ENCODE measurements at regions not wholly inside any gene's neighbourhood (a gene's known extent, or its start where the extent isn't known, plus 50 kb on each side); places are given as distances from the start of the nearest gene placed in this dataset.

- H3K27me3 Mint-ChIP-seq, result no peaks in the 10 kb centered on the region
- H3K27ac Mint-ChIP-seq, result no peak overlapping the region
- H3K4me1 Mint-ChIP-seq, result peaks cover 46% of the 10 kb centered on the region
- H3K4me3 Mint-ChIP-seq, result no peak overlapping the region
- H3K36me3 Mint-ChIP-seq, result peaks cover 4% of the 10 kb centered on the region
- H3K9me3 Mint-ChIP-seq, result no peaks in the 10 kb centered on the region
Measured at GRCh38 chr1:185573162-185573561, 161.0 kb upstream of the HMCN1 start.

GRCh38 chr1:185570962-185571361, 163.2 kb upstream of the HMCN1 start:
- no peak overlapping the region for H3K27ac Mint-ChIP-seq

GRCh38 chr1:185568155-185569123, 165.8 kb upstream of the HMCN1 start:
- Mint-ChIP-seq H3K36me3 (peaks cover 6% of the 10 kb centered on the region), H3K27ac (peak overlapping the region; percentile 92), H3K27me3 (no peaks in the 10 kb centered on the region), H3K4me3 (peak overlapping the region; percentile 12), H3K4me1 (peaks cover 80% of the 10 kb centered on the region), H3K9me3 (no peaks in the 10 kb centered on the region)

More at GRCh38 chr1:185570962-185571361, 163.2 kb upstream of the HMCN1 start:
- Mint-ChIP-seq H3K36me3 (peaks cover 5% of the 10 kb centered on the region), H3K9me3 (no peaks in the 10 kb centered on the region), H3K4me1 (peaks cover 68% of the 10 kb centered on the region), H3K4me3 (no peak overlapping the region), H3K27me3 (no peaks in the 10 kb centered on the region)

- Mint-ChIP-seq H3K4me1 (peaks cover 88% of the 10 kb centered on the region), H3K9me3 (no peaks in the 10 kb centered on the region), H3K27ac (peak overlapping the region; percentile 92), H3K36me3 (peaks cover 6% of the 10 kb centered on the region), H3K4me3 (peak overlapping the region; percentile 71), H3K27me3 (no peaks in the 10 kb centered on the region)
Measured at GRCh38 chr1:185567440-185567839, 166.8 kb upstream of the HMCN1 start.

- peaks cover 6% of the 10 kb centered on the region for H3K36me3 Mint-ChIP-seq
- no peaks in the 10 kb centered on the region for H3K9me3 Mint-ChIP-seq
- H3K27ac Mint-ChIP-seq, result peak overlapping the region; percentile 92
- peak overlapping the region; percentile 71 for H3K4me3 Mint-ChIP-seq
- H3K4me1 Mint-ChIP-seq, result peaks cover 92% of the 10 kb centered on the region
- H3K27me3 Mint-ChIP-seq, result no peaks in the 10 kb centered on the region
Measured at GRCh38 chr1:185566995-185567394, 167.2 kb upstream of the HMCN1 start.

GRCh38 chr1:185565302-185565701, 168.9 kb upstream of the HMCN1 start:
- peaks cover 4% of the 10 kb centered on the region for H3K36me3 Mint-ChIP-seq
- H3K27ac Mint-ChIP-seq, result no peak overlapping the region
- peaks cover 97% of the 10 kb centered on the region for H3K4me1 Mint-ChIP-seq
- no peaks in the 10 kb centered on the region for H3K27me3 Mint-ChIP-seq
- no peaks in the 10 kb centered on the region for H3K9me3 Mint-ChIP-seq
- no peak overlapping the region for H3K4me3 Mint-ChIP-seq

GRCh38 chr1:185564816-185565215, 169.4 kb upstream of the HMCN1 start:
- H3K27me3 Mint-ChIP-seq, result no peaks in the 10 kb centered on the region
- H3K9me3 Mint-ChIP-seq, result no peaks in the 10 kb centered on the region
- H3K4me1 Mint-ChIP-seq, result peaks cover 97% of the 10 kb centered on the region
- peaks cover 4% of the 10 kb centered on the region for H3K36me3 Mint-ChIP-seq
- H3K4me3 Mint-ChIP-seq, result no peak overlapping the region
- no peak overlapping the region for H3K27ac Mint-ChIP-seq

- Mint-ChIP-seq H3K4me1 (peaks cover 82% of the 10 kb centered on the region), H3K4me3 (no peak overlapping the region), H3K27me3 (no peaks in the 10 kb centered on the region), H3K36me3 (peaks cover 4% of the 10 kb centered on the region), H3K9me3 (no peaks in the 10 kb centered on the region), H3K27ac (peak overlapping the region; percentile 8)
Measured at GRCh38 chr1:185562461-185563359, 171.5 kb upstream of the HMCN1 start.

- Mint-ChIP-seq H3K4me3 (peak overlapping the region; percentile 37), H3K4me1 (peaks cover 71% of the 10 kb centered on the region), H3K27ac (peak overlapping the region; percentile 71), H3K9me3 (no peaks in the 10 kb centered on the region), H3K36me3 (peaks cover 4% of the 10 kb centered on the region), H3K27me3 (no peaks in the 10 kb centered on the region)
Measured at GRCh38 chr1:185561629-185562028, 172.6 kb upstream of the HMCN1 start.

GRCh38 chr1:185560760-185561159, 173.4 kb upstream of the HMCN1 start:
- peak overlapping the region; percentile 37 for H3K4me3 Mint-ChIP-seq
- H3K4me1 Mint-ChIP-seq, result peaks cover 62% of the 10 kb centered on the region
- H3K27ac Mint-ChIP-seq, result peak overlapping the region; percentile 68
- no peaks in the 10 kb centered on the region for H3K36me3 Mint-ChIP-seq
- H3K27me3 Mint-ChIP-seq, result no peaks in the 10 kb centered on the region
- H3K9me3 Mint-ChIP-seq, result no peaks in the 10 kb centered on the region

GRCh38 chr1:185559684-185560331, 174.4 kb upstream of the HMCN1 start:
- Mint-ChIP-seq H3K36me3 (no peaks in the 10 kb centered on the region), H3K4me3 (no peak overlapping the region), H3K27ac (no peak overlapping the region), H3K27me3 (no peaks in the 10 kb centered on the region), H3K9me3 (no peaks in the 10 kb centered on the region), H3K4me1 (peaks cover 53% of the 10 kb centered on the region)

- no peaks in the 10 kb centered on the region for H3K9me3 Mint-ChIP-seq
- no peaks in the 10 kb centered on the region for H3K36me3 Mint-ChIP-seq
- no peak overlapping the region for H3K4me3 Mint-ChIP-seq
- no peak overlapping the region for H3K27ac Mint-ChIP-seq
- H3K4me1 Mint-ChIP-seq, result peaks cover 46% of the 10 kb centered on the region
- no peaks in the 10 kb centered on the region for H3K27me3 Mint-ChIP-seq
Measured at GRCh38 chr1:185559151-185559550, 175.0 kb upstream of the HMCN1 start.

GRCh38 chr1:185556561-185556960, 177.6 kb upstream of the HMCN1 start:
- H3K4me1 Mint-ChIP-seq, result peaks cover 23% of the 10 kb centered on the region
- H3K27ac Mint-ChIP-seq, result no peak overlapping the region
- H3K9me3 Mint-ChIP-seq, result no peaks in the 10 kb centered on the region
- no peaks in the 10 kb centered on the region for H3K27me3 Mint-ChIP-seq
- peaks cover 1% of the 10 kb centered on the region for H3K36me3 Mint-ChIP-seq
- no peak overlapping the region for H3K4me3 Mint-ChIP-seq

GRCh38 chr1:185555743-185556142, 178.4 kb upstream of the HMCN1 start:
- Mint-ChIP-seq H3K9me3 (no peaks in the 10 kb centered on the region), H3K27ac (no peak overlapping the region), H3K27me3 (no peaks in the 10 kb centered on the region), H3K4me1 (peaks cover 15% of the 10 kb centered on the region), H3K36me3 (peaks cover 1% of the 10 kb centered on the region), H3K4me3 (no peak overlapping the region)

GRCh38 chr1:185551008-185551407, 183.2 kb upstream of the HMCN1 start:
- Mint-ChIP-seq H3K27ac (no peak overlapping the region), H3K4me1 (no peaks in the 10 kb centered on the region), H3K9me3 (no peaks in the 10 kb centered on the region), H3K27me3 (no peaks in the 10 kb centered on the region), H3K4me3 (no peak overlapping the region), H3K36me3 (peaks cover 1% of the 10 kb centered on the region)

All from activated naive CD4-positive, alpha-beta T cell treated with anti-CD3 and anti-CD28 coated beads, Interleukin-2, amount 50 U/mL, for 24 hours (primary cell).